Stimulated activated CD4-positive, alpha-beta T cell treated with anti-CD3 and anti-CD28 coated beads, TNF-alpha, amount 100 ng/mL, for 4 hours (primary cell): ENCODE measurements at regions not wholly inside any gene's neighbourhood (a gene's known extent, or its start where the extent isn't known, plus 50 kb on each side); places are given as distances from the start of the nearest gene placed in this dataset.

Experiments
- DNase-seq, 3 experiments: peaks; one replicate each; pipeline ENCODE4 v3.0.0-alpha.2; 2020; ENCODE audit warnings: low read depth in 3 of 3

GRCh38 chr16:79372503-79373184, 227.9 kb downstream of the MAF start:
- DNase-seq = no peak

- no peak for DNase-seq
These were observed 229.8 kb downstream of the MAF start for GRCh38 chr16:79370736-79371135.

- DNase-seq = no peak
These were observed 230.7 kb downstream of the MAF start for GRCh38 chr16:79369796-79370195.

DNA sequence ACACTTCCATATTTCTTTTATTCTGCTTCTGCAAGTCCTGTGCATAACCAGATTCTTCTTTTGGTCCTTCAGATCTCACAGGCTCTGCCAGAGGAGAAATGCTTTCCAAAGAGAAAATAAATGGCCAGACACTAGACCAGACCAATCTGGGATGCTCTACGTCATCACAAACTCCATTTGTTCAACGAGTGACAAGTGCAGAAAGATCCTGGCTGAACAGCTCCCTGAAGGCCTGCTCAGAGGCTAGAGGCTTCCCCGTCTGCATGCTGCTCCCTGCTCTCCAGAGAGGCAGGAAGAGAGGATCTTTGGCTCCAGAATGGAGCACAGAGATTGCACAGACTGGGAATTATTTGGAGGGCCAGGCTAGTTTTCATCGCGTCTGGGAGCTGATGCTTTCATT, 232.7 kb downstream of the MAF start:
- DNase-seq = no peak

GRCh38 chr16:79366635-79367034, 233.9 kb downstream of the MAF start:
- no peak for DNase-seq

GRCh38 chr16:79365702-79366101, 234.8 kb downstream of the MAF start:
- no peak for DNase-seq

- no peak for DNase-seq
These were observed 237.1 kb downstream of the MAF start for GRCh38 chr16:79363484-79363883.

DNA sequence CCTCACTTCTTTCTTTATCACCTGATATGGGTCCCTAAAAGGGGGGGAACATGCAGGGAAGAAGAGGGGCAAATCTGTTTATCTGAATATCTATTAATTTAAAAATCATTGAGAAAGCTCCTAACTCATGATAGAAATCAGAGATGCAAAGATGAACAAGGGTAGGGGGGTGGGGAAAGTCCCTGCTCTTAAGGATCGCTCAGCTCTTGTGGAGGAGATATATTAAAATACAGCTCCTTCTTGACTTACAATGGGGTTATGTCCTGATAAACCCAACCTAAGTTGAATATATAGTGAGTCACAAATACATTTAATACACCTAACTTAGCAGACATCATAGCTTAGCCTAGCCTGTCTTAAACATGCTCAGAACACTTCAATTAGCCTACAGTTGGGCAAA, 237.5 kb downstream of the MAF start:
- DNase-seq = no peak

GRCh38 chr16:79362300-79362970, 238.1 kb downstream of the MAF start:
- no peak for DNase-seq

DNA sequence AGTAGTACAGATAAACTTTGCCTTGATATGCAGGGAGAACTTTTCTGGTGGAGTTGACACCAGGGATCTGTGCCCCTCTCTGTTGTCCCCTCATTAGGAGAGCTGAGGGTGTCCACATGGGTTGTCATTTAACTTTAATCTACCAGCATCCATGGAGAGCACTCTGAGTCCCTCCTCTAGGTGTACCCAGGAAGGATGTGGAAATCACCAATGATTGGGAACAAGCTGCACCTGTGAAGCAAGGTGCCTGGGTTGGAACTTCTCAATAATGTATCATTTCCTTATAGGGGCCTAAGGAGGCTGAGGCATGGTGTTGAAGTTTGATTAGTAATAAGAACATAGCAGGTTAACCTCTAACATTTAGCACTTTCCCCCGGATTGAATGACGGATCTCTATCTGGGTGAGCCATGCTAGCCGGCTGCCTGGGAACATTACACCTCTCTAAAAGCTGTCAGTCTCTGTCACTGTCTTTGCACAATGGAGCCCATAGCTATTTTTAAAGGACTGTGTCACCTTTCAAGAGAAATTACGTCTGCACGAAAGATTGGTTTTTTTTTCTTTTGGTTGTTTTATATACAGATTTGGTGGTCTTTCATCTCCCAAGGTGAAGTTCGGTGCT, 239.3 kb downstream of the MAF start:
- no peak for DNase-seq

DNA sequence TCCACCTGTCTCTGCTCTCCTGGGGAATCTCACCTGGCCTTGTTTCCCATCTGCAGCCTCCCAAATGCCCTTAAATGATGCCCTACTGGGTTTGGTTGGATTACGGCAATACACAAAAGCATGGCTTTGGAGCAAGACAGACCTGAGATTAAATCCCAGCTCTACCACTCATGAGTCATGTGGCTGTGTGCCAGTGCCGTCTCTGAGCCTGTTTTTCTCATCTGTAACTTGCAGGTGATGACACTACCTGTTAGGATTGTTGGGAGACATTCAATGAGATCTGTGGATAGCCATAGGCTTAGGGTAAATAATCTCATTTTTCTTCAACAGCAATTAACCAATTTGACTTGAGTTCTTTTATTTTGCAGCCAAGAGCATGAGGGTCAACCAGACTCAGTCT, 240.3 kb downstream of the MAF start:
- DNase-seq = no peak

DNA sequence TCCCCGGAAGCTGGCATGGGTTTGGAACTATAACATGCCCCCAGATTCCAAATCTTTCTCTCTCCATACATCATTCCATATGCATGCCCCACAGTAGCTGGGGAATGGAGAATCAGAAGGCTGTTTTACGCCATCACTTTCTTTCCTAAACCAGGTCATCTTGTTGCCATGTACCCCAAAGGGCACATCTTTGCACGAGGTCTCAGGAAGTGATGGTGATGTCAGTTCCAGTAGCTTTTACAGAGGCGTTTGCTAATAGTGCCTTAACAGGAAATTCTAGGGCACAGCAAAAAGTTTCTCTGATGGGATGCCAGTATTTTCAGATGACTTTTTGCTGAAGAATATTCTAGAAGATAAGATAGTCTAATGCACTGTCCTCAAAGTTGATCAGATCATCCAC, 241.5 kb downstream of the MAF start:
- no peak for DNase-seq

- no peak for DNase-seq
These were observed 242.3 kb downstream of the MAF start for GRCh38 chr16:79358188-79358587.

DNA sequence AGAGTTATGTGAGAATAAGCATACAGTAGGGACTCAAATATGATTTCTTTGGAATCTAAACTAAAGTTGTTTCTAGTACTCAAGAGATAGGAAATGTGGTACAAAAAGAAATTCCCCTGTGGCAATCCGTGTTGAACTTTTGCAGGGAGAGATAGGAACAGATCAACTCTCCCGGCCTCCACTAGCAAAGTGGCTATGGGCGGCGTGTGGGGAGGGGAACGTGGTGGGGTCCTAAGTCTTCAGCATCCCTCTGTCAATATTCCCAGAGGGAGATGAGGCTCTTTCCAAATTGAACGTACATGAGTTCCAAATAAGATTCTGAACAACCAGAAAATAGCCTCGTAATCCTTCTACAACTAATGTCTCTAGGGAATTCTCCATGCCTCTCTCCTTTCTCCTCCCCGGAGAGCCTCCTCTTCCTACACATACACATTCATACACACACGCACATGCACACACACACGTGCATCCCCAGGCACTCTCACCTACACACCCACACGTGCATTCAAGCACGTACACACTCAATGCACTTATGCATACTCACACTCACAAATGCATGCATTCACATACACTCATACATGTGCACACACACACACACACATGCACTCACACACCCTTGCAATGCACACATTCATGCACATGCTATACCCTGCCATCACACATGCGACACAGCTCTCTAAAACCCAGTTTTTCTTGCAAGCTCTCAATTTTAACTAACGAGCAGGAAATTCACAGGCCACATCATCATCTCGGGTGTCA, 244.8 kb downstream of the MAF start:
- DNase-seq = no peak

DNA sequence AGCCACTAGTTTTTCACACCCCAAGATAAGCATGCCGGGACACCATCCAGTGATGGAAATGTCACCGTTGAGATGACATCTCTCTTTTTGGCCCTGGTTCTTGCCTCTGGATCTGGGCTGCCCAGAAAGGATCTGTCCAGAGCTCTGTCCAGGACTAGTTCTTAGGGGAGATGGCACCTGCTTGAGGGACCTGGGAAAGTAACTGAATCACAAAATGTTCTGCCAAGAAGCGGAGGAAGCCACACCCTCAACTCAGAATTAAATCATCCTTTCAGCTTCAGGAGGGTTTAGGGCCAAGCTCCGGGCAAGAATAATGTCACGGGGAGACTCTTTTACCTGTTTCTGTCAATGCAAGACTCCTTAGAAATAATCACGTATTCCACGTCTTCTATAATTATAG, 248.6 kb downstream of the MAF start:
- no peak for DNase-seq

- no peak for DNase-seq
These were observed 250.7 kb downstream of the MAF start for GRCh38 chr16:79349803-79350202.

DNA sequence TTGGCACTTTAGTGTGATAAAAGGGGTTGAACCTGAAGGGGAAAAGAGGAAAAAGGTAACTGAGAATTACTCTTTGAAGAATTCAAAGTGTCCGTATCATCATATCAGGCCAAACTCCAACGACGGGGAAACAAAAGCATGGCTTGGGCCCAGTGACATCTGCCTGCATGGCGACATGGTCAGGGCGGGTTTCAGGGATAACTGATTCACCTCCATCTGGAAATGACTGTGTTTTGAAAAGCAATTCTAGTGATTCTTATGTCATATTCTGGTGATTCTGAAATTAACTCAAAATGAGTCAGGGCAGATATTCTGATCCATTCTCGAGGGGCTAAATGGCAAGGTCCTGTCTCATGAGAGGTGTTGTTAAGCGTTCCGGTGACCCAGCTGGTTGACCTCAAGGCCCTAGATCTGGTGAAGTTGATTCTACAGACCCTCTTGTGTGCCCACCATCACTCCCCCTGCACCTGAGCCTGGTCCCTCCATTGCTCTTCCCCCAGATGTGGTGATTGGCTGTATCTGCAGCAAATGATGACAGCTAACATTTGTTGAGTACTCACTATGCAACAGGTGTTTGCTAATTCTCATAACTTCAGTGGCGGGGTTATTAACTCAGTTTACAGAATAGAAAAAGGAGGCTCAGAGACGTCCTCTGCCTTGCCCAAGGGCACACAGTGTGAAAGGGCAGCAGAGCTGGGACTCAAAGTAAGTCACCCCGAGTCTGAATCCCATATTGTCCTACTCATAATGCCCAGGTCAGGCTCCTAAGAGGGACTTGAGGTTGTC, 251.8 kb downstream of the MAF start:
- DNase-seq = no peak

DNA sequence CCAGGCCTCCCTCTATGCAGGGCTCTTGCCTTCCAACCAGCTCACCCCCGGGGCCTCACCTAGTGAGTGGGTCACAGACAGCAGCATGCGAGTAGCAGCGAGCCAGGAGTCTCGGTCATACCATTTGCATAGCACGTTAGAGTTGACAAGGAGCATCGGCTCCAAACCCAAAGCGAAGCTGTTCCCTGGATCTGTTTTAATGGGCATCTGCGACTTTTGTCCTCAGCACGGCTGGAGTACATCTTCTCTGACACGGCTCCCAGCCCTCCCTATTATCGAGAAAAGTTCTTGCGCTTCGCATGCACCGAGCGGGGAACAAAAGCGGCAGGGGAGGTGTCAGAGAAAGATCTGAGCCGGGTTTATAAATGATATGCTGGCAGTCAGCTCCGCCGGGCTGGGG, 253.3 kb downstream of the MAF start:
- DNase-seq = no peak

DNA sequence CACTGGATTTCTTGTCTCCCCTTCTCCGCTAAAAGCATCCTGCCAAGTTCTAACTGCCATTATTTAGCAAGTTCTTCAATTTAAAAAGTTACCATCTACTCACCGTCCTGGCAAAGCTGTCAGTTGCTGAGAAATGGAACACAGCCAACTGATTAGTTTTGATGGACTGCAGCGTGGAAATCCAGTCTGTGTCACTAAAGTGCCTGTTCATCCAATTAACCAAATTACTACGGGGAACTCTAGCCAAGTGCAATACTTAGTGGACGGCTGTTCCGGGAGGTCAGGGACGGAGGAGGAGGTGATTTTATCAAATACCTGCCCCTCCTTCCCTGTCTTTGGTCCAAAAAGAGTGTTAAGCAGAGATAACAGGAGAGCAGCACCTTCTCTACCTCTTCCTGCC, 260.7 kb downstream of the MAF start:
- no peak for DNase-seq

DNA sequence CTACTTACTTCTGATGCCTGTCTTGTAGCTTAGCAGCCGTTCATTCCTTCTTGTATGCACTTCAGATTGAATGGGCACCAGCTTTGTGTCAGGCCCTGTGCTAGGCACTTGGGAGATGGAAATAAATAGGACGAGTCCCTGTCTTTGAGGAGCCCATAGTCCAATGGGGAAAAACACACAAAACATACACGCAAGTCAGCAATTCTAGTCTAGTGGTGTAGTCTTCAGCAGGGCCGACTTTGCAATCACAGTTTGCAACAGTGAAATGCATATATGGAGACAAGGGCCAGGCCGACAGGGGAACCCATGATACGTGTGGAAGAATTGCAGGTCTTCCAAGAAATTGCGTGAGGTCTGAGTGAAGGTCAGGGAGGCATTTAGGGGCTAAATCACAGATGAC, 262.6 kb downstream of the MAF start:
- no peak for DNase-seq

- no peak for DNase-seq
These were observed 263.9 kb downstream of the MAF start for GRCh38 chr16:79336437-79337229.
